ENCODE measurements at regions not wholly inside any gene's neighbourhood (a gene's known extent, or its start where the extent isn't known, plus 50 kb on each side); places are given as distances from the start of the nearest gene placed in this dataset.

GRCh38 chr21:18991846-18992245, 588.3 kb upstream of the TMPRSS15 start:
- TF ChIP-seq POLR2A (IDR thresholded peaks at IDR 0.05; ENCODE audit: low read depth) (no peak), CTCF (IDR thresholded peaks at IDR 0.05) (no peak), POLR2AphosphoS5 (IDR thresholded peaks at IDR 0.05) (no peak)
